ENCODE measurements at regions not wholly inside any gene's neighbourhood (a gene's known extent, or its start where the extent isn't known, plus 50 kb on each side); places are given as distances from the start of the nearest gene placed in this dataset.

DNA sequence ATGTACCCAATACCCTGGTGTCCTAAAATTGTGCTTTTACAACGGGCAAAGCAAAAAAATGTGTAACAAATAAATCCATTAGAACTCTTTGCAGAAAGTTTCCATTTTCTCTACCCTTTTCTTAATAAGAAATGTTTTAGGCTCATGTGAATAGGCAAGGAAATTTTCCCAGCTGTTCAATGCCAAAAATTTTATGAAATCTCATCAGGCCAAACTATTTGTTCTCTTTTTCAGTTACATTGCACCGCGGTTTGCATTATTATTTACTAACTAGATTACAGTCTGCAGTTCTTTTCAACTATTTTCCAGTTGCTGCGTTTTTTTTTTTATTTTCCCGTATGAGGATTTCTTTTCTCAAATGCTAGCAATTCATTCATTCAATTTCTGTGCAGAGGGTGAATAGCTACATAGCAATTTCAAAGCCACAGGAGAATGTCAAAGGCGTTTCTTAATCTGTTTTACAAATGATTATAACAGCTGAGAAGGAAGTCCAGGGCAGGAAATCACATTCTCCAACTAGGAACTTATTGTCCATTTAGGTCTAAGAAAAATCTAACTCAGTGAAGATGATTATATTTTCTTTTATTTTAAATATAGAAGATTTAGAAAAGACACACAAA is 367.5 kb upstream of the MMADHC start:
- TF ChIP-seq, protein P1, sequence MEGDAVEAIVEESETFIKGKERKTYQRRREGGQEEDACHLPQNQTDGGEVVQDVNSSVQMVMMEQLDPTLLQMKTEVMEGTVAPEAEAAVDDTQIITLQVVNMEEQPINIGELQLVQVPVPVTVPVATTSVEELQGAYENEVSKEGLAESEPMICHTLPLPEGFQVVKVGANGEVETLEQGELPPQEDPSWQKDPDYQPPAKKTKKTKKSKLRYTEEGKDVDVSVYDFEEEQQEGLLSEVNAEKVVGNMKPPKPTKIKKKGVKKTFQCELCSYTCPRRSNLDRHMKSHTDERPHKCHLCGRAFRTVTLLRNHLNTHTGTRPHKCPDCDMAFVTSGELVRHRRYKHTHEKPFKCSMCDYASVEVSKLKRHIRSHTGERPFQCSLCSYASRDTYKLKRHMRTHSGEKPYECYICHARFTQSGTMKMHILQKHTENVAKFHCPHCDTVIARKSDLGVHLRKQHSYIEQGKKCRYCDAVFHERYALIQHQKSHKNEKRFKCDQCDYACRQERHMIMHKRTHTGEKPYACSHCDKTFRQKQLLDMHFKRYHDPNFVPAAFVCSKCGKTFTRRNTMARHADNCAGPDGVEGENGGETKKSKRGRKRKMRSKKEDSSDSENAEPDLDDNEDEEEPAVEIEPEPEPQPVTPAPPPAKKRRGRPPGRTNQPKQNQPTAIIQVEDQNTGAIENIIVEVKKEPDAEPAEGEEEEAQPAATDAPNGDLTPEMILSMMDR (IDR thresholded peaks at IDR 0.05; ENCODE audit: low read length): no peak
- TF ChIP-seq EZH2 (IDR thresholded peaks at IDR 0.05; ENCODE audit: borderline replicate concordance, low read length): no peak
